Endothelial cell of umbilical vein (primary cell): ENCODE measurements at regions not wholly inside any gene's neighbourhood (a gene's known extent, or its start where the extent isn't known, plus 50 kb on each side); places are given as distances from the start of the nearest gene placed in this dataset.

Experiments used
- POLR2AphosphoS5 ChIP-seq: IDR thresholded peaks from 2 replicates; pipeline ENCODE4 v1.6.1; 2012; ENCODE audit warnings: low read depth, mild to moderate bottlenecking, control low read depth, low read length, moderate library complexity; ENCODE audit not compliant: insufficient read depth
- TF ChIP-seq, protein P1 (sequence below), 2 donors: IDR thresholded peaks; 1 replicate in 1 of 2; 2 replicates in 1 of 2; pipeline ENCODE4 v1.5.1; 2011; ENCODE audit warnings: low read length in 2 of 2, mild to moderate bottlenecking in 2 of 2, moderate library complexity in 2 of 2, control low read depth in 1 of 2, inconsistent platforms in 1 of 2, low read depth in 1 of 2; ENCODE audit not compliant: insufficient read depth in 1 of 2; ENCODE audit errors: extremely low read depth in 1 of 2

DNA sequence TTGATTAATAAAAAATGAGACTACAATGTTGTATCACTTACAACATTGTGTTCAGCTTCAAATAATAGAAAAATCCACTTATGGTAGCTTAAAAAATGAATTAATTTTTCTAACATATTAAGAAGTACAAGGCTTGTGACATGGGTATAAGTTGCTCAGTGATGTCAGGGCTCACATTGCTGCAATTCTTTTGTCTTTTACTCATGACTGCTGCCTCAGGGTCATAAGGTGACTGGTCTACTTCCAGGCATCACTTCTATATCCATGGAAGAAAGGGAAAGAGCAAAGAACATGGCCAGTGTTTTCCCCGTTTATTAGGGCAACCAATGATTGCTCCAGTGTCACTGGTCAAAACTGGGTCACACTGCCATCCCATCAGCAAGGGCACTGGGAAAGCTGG is 295.3 kb downstream of the MAP2K4 start:
- TF ChIP-seq POLR2AphosphoS5: no peak
- TF ChIP-seq, protein P1, sequence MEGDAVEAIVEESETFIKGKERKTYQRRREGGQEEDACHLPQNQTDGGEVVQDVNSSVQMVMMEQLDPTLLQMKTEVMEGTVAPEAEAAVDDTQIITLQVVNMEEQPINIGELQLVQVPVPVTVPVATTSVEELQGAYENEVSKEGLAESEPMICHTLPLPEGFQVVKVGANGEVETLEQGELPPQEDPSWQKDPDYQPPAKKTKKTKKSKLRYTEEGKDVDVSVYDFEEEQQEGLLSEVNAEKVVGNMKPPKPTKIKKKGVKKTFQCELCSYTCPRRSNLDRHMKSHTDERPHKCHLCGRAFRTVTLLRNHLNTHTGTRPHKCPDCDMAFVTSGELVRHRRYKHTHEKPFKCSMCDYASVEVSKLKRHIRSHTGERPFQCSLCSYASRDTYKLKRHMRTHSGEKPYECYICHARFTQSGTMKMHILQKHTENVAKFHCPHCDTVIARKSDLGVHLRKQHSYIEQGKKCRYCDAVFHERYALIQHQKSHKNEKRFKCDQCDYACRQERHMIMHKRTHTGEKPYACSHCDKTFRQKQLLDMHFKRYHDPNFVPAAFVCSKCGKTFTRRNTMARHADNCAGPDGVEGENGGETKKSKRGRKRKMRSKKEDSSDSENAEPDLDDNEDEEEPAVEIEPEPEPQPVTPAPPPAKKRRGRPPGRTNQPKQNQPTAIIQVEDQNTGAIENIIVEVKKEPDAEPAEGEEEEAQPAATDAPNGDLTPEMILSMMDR (IDR thresholded peaks at IDR 0.05; ENCODE audit: extremely low read depth in 1 of 2, insufficient read depth in 1 of 2, low read depth in 1 of 2, low read length in 2 of 2): no peak
